ENCODE measurements at regions not wholly inside any gene's neighbourhood (a gene's known extent, or its start where the extent isn't known, plus 50 kb on each side); places are given as distances from the start of the nearest gene placed in this dataset.

GRCh38 chr9:134967547-134967930 is 49.8 kb upstream of the FCN1 start:
- no peaks in the 10 kb centered on the region for H3K36me3 ChIP-seq (ENCODE audit: control insufficient read depth in 2 of 2, insufficient read depth in 2 of 2, low read length in 1 of 2)
- H3K9me3 ChIP-seq (ENCODE audit: control insufficient read depth in 2 of 2, insufficient read depth in 1 of 2, low read length in 1 of 2) = no peaks in the 10 kb centered on the region
- WGBS = 80% methylated on average over 13 of the region's 13 CpGs
- H3K27me3 ChIP-seq (ENCODE audit: control insufficient read depth in 2 of 2, insufficient read depth in 1 of 2, low read length in 1 of 2) = peaks cover 0 to 2% of the 10 kb centered on the region in 2 donors
- no peak overlapping the region for H3K27ac ChIP-seq (ENCODE audit: low read depth in 1 of 2, low read length in 1 of 2)
- no peak for DNase-seq (ENCODE audit: low read depth in 6 of 9, low spot score in 9 of 9)
- H3K4me3 ChIP-seq (ENCODE audit: low read length in 2 of 2) = no peak overlapping the region
- no peaks in the 10 kb centered on the region for H3K4me1 ChIP-seq (ENCODE audit: control insufficient read depth in 2 of 2, insufficient read depth in 2 of 2, low read length in 2 of 2)

DNA sequence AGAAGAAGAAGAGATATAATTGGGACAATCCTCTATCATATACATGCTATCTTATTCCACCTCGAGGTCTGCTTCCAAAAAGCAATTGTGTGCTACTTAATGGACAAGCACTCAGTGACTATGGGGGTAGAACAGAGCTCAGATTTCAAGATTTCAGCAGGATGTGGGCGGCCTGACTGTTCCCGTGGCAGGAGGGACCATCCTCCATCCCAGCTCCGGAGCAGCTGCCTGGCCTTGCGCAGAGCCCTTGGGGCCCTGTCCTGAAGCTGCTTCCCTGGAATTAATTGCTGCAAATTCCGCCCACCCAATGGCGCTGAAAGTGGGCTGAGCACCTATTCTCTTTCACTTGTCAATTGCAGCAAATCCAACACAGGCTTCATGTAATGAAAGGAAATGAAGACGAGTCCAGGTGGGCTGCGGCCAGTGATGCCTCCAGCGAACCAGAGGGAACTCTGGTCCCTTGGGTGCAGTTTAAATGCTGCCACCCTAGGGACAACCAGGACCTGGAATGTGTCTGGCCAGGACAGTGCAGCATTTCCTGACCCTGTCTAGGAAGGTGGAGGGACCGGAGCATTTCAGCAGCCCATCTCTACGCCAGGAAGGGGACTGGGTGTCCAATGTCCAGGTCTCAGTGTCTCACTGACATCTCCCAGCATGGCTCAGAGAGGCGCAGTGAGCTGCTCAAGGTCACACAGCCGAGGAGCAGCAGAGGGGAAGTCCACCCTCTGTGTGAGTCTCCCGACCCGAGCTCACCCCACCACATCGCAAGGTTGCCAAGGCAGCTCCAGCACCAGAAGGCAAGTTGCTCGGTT is 50.5 kb upstream of the FCN1 start:
- WGBS = 75% methylated on average over 18 of the region's 18 CpGs
- Histone ChIP-seq H3K36me3 (ENCODE audit: control insufficient read depth in 2 of 2, insufficient read depth in 2 of 2, low read length in 1 of 2) (no peaks in the 10 kb centered on the region), H3K27ac (ENCODE audit: low read depth in 1 of 2, low read length in 1 of 2) (no peak overlapping the region), H3K9me3 (ENCODE audit: control insufficient read depth in 2 of 2, insufficient read depth in 1 of 2, low read length in 1 of 2) (no peaks in the 10 kb centered on the region), H3K4me3 (ENCODE audit: low read length in 2 of 2) (no peak overlapping the region), H3K27me3 (ENCODE audit: control insufficient read depth in 2 of 2, insufficient read depth in 1 of 2, low read length in 1 of 2) (peaks cover 0 to 2% of the 10 kb centered on the region in 2 donors), H3K4me1 (ENCODE audit: control insufficient read depth in 2 of 2, insufficient read depth in 2 of 2, low read length in 2 of 2) (no peaks in the 10 kb centered on the region)
- no peak for DNase-seq (ENCODE audit: low read depth in 6 of 9, low spot score in 9 of 9)

- H3K9me3 ChIP-seq (ENCODE audit: control insufficient read depth in 2 of 2, insufficient read depth in 1 of 2, low read length in 1 of 2) = no peaks in the 10 kb centered on the region
- no peak overlapping the region for H3K27ac ChIP-seq (ENCODE audit: low read depth in 1 of 2, low read length in 1 of 2)
- H3K4me1 ChIP-seq (ENCODE audit: control insufficient read depth in 2 of 2, insufficient read depth in 2 of 2, low read length in 2 of 2) = no peaks in the 10 kb centered on the region
- peaks cover 0 to 2% of the 10 kb centered on the region in 2 donors for H3K27me3 ChIP-seq (ENCODE audit: control insufficient read depth in 2 of 2, insufficient read depth in 1 of 2, low read length in 1 of 2)
- no peaks in the 10 kb centered on the region for H3K36me3 ChIP-seq (ENCODE audit: control insufficient read depth in 2 of 2, insufficient read depth in 2 of 2, low read length in 1 of 2)
- 95% methylated on average over 3 of the region's 3 CpGs for WGBS
- no peak overlapping the region for H3K4me3 ChIP-seq (ENCODE audit: low read length in 2 of 2)
- no peak for DNase-seq (ENCODE audit: low read depth in 6 of 9, low spot score in 9 of 9)
These were observed 51.0 kb upstream of the FCN1 start for GRCh38 chr9:134968823-134969090.

DNA sequence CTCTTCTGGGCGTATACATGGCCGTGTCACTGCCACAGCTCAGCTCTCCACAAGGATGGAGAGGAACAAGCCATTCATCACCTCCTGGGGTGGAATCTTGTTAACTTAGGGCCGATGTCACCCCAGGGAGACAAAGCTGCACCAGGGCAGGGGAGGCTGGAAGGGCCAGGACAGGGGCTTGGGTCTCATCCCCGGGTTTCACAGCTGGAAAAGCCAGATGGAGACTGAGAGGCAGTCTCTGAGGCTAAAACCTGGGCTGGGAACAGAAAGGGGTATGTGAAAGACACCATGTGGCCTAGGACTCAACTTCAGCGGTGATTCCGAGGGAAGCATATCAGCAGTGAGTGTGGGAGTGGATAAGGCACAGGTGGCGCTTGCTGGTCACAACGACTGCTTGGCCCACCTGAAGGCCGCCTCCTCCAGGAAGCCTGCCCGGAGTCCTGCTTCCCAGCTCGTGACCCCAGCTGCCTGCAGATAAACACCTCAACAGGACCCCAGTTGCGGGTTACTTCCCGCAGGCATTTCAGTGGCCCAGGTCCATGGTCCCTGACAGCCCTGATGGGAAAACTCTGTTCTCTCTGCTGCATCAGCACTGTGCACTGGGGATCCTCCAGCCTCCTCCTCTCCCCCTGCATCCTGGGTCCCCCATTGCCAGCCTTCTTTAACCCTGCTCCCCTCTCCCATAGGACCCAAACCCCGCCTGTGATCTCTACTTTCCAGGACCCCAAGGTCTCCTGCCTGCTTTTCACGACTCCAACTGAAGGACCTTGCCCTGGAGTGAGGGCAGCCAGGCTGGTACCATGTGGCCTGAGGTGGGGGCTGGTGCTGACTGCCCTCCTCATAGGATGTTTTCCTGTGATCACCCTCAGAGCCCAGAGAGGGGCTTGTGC is 51.7 kb upstream of the FCN1 start:
- no peaks in the 10 kb centered on the region for H3K36me3 ChIP-seq (ENCODE audit: control insufficient read depth in 2 of 2, insufficient read depth in 2 of 2, low read length in 1 of 2)
- no peak overlapping the region for H3K27ac ChIP-seq (ENCODE audit: low read depth in 1 of 2, low read length in 1 of 2)
- DNase-seq (ENCODE audit: low read depth in 6 of 9, low spot score in 9 of 9) = no peak
- H3K4me1 ChIP-seq (ENCODE audit: control insufficient read depth in 2 of 2, insufficient read depth in 2 of 2, low read length in 2 of 2) = no peaks in the 10 kb centered on the region
- no peaks in the 10 kb centered on the region for H3K9me3 ChIP-seq (ENCODE audit: control insufficient read depth in 2 of 2, insufficient read depth in 1 of 2, low read length in 1 of 2)
- no peak overlapping the region for H3K4me3 ChIP-seq (ENCODE audit: low read length in 2 of 2)
- WGBS = 95% methylated on average over 15 of the region's 15 CpGs
- H3K27me3 ChIP-seq (ENCODE audit: control insufficient read depth in 2 of 2, insufficient read depth in 1 of 2, low read length in 1 of 2) = peaks cover 0 to 2% of the 10 kb centered on the region in 2 donors

- DNase-seq (ENCODE audit: low read depth in 6 of 9, low spot score in 9 of 9) = no peak
- H3K36me3 ChIP-seq (ENCODE audit: control insufficient read depth in 2 of 2, insufficient read depth in 2 of 2, low read length in 1 of 2) = no peaks in the 10 kb centered on the region
- H3K4me1 ChIP-seq (ENCODE audit: control insufficient read depth in 2 of 2, insufficient read depth in 2 of 2, low read length in 2 of 2) = no peaks in the 10 kb centered on the region
- no peak overlapping the region for H3K4me3 ChIP-seq (ENCODE audit: low read length in 2 of 2)
- 95% methylated on average over 6 of the region's 6 CpGs for WGBS
- H3K27me3 ChIP-seq (ENCODE audit: control insufficient read depth in 2 of 2, insufficient read depth in 1 of 2, low read length in 1 of 2) = peaks cover 0 to 2% of the 10 kb centered on the region in 2 donors
- H3K9me3 ChIP-seq (ENCODE audit: control insufficient read depth in 2 of 2, insufficient read depth in 1 of 2, low read length in 1 of 2) = no peaks in the 10 kb centered on the region
- H3K27ac ChIP-seq (ENCODE audit: low read depth in 1 of 2, low read length in 1 of 2) = no peak overlapping the region
These were observed 52.5 kb upstream of the FCN1 start for GRCh38 chr9:134970198-134970597.

GRCh38 chr9:134970719-134971118 is 53.0 kb upstream of the FCN1 start:
- no peak overlapping the region for H3K27ac ChIP-seq (ENCODE audit: low read depth in 1 of 2, low read length in 1 of 2)

GRCh38 chr9:134971196-134971595 is 53.5 kb upstream of the FCN1 start:
- H3K9me3 ChIP-seq (ENCODE audit: control insufficient read depth in 2 of 2, insufficient read depth in 1 of 2, low read length in 1 of 2) = no peaks in the 10 kb centered on the region
- no peaks in the 10 kb centered on the region for H3K36me3 ChIP-seq (ENCODE audit: control insufficient read depth in 2 of 2, insufficient read depth in 2 of 2, low read length in 1 of 2)
- DNase-seq (ENCODE audit: low read depth in 6 of 9, low spot score in 9 of 9) = no peak
- peaks cover 0 to 2% of the 10 kb centered on the region in 2 donors for H3K27me3 ChIP-seq (ENCODE audit: control insufficient read depth in 2 of 2, insufficient read depth in 1 of 2, low read length in 1 of 2)
- no peaks in the 10 kb centered on the region for H3K4me1 ChIP-seq (ENCODE audit: control insufficient read depth in 2 of 2, insufficient read depth in 2 of 2, low read length in 2 of 2)
- no peak overlapping the region for H3K27ac ChIP-seq (ENCODE audit: low read depth in 1 of 2, low read length in 1 of 2)
- 94% methylated on average over 7 of the region's 7 CpGs for whole genome bisulfite sequencing
- H3K4me3 ChIP-seq (ENCODE audit: low read length in 2 of 2) = no peak overlapping the region

More at GRCh38 chr9:134970719-134971118, 53.0 kb upstream of the FCN1 start:
- Histone ChIP-seq H3K4me3 (ENCODE audit: low read length in 2 of 2) (no peak overlapping the region), H3K9me3 (ENCODE audit: control insufficient read depth in 2 of 2, insufficient read depth in 1 of 2, low read length in 1 of 2) (no peaks in the 10 kb centered on the region), H3K36me3 (ENCODE audit: control insufficient read depth in 2 of 2, insufficient read depth in 2 of 2, low read length in 1 of 2) (no peaks in the 10 kb centered on the region), H3K4me1 (ENCODE audit: control insufficient read depth in 2 of 2, insufficient read depth in 2 of 2, low read length in 2 of 2) (no peaks in the 10 kb centered on the region), H3K27me3 (ENCODE audit: control insufficient read depth in 2 of 2, insufficient read depth in 1 of 2, low read length in 1 of 2) (peaks cover 0 to 2% of the 10 kb centered on the region in 2 donors)
- DNase-seq (ENCODE audit: low read depth in 6 of 9, low spot score in 9 of 9) = no peak
- 87% methylated on average over 7 of the region's 7 CpGs for WGBS

- H3K4me1 ChIP-seq (ENCODE audit: control insufficient read depth in 2 of 2, insufficient read depth in 2 of 2, low read length in 2 of 2) = no peaks in the 10 kb centered on the region
- no peaks in the 10 kb centered on the region for H3K9me3 ChIP-seq (ENCODE audit: control insufficient read depth in 2 of 2, insufficient read depth in 1 of 2, low read length in 1 of 2)
- peaks cover 0 to 2% of the 10 kb centered on the region in 2 donors for H3K27me3 ChIP-seq (ENCODE audit: control insufficient read depth in 2 of 2, insufficient read depth in 1 of 2, low read length in 1 of 2)
- H3K4me3 ChIP-seq (ENCODE audit: low read length in 2 of 2) = no peak overlapping the region
- 92% methylated on average over 4 of the region's 4 CpGs for WGBS
- DNase-seq (ENCODE audit: low read depth in 6 of 9, low spot score in 9 of 9) = no peak
- no peak overlapping the region for H3K27ac ChIP-seq (ENCODE audit: low read depth in 1 of 2, low read length in 1 of 2)
- no peaks in the 10 kb centered on the region for H3K36me3 ChIP-seq (ENCODE audit: control insufficient read depth in 2 of 2, insufficient read depth in 2 of 2, low read length in 1 of 2)
These were observed 54.0 kb upstream of the FCN1 start for GRCh38 chr9:134971696-134972095.

DNA sequence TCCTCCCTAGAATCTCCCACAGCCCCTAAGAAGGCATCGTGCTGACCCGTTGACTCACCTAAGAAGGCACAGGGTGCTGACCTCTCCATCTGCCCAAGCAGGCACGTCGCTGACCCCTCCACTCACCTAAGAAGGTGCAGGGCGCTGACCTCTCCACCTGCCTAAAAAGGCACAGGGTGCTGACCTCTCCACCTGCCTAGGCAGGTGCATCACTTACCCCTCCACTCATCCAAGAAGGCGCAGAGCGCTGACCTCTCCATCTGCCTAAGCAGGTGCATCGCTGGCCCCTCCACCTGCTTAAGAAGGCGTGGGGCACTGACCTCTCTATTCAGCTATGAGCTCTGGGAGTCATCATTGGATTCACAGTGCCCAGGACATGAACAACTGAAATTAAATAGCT is 54.4 kb upstream of the FCN1 start:
- no peak overlapping the region for H3K27ac ChIP-seq (ENCODE audit: low read depth in 1 of 2, low read length in 1 of 2)
- WGBS = 97% methylated on average over 9 of the region's 9 CpGs
- H3K27me3 ChIP-seq (ENCODE audit: control insufficient read depth in 2 of 2, insufficient read depth in 1 of 2, low read length in 1 of 2) = peaks cover 0 to 2% of the 10 kb centered on the region in 2 donors
- no peak overlapping the region for H3K4me3 ChIP-seq (ENCODE audit: low read length in 2 of 2)
- no peak for DNase-seq (ENCODE audit: low read depth in 6 of 9, low spot score in 9 of 9)
- H3K4me1 ChIP-seq (ENCODE audit: control insufficient read depth in 2 of 2, insufficient read depth in 2 of 2, low read length in 2 of 2) = no peaks in the 10 kb centered on the region
- H3K9me3 ChIP-seq (ENCODE audit: control insufficient read depth in 2 of 2, insufficient read depth in 1 of 2, low read length in 1 of 2) = no peaks in the 10 kb centered on the region
- H3K36me3 ChIP-seq (ENCODE audit: control insufficient read depth in 2 of 2, insufficient read depth in 2 of 2, low read length in 1 of 2) = no peaks in the 10 kb centered on the region

Measured in thymus (tissue), 11 donors.